ENCODE measurements at regions not wholly inside any gene's neighbourhood (a gene's known extent, or its start where the extent isn't known, plus 50 kb on each side); places are given as distances from the start of the nearest gene placed in this dataset.

GRCh38 chrX:15973299-15973698 lies 118.7 kb upstream of the AP1S2 start:
- no peaks in the 10 kb centered on the region for H3K4me1 Mint-ChIP-seq (ENCODE audit: low read depth)
- DNase-seq = peak; percentile 30
- H3K27me3 Mint-ChIP-seq = no peaks in the 10 kb centered on the region
- no peaks in the 10 kb centered on the region for H3K36me3 Mint-ChIP-seq
- POLR2A ChIA-PET = no interaction called here
- no peak overlapping the region for H3K27ac Mint-ChIP-seq
- intact Hi-C loops (cut with micrococcal nuclease) = loop anchor here (2.0 kb wide), 1 partner anchor 212 kb away; no protein-coding TSS in a partner anchor
- H3K9me3 Mint-ChIP-seq = no peaks in the 10 kb centered on the region
- CTCF ChIA-PET = no interaction called here
- no peak overlapping the region for H3K4me3 Mint-ChIP-seq

GRCh38 chrX:15971696-15972095 lies 117.1 kb upstream of the AP1S2 start:
- ChIA-PET POLR2A (no interaction called here), CTCF (interaction anchor here (1.1 kb wide), 1 partner anchor 148 kb away, joined by 3 read pairs; no protein-coding TSS in a partner anchor)
- intact Hi-C loops (cut with micrococcal nuclease) = loop anchor here (1.0 to 2.0 kb wide), 2 partner anchors 211 to 284 kb away; no protein-coding TSS in a partner anchor
- Mint-ChIP-seq H3K27me3 (no peaks in the 10 kb centered on the region), H3K36me3 (no peaks in the 10 kb centered on the region), H3K9me3 (no peaks in the 10 kb centered on the region), H3K4me1 (ENCODE audit: low read depth) (no peaks in the 10 kb centered on the region), H3K4me3 (no peak overlapping the region), H3K27ac (no peak overlapping the region)
- DNase-seq = no peak

- intact Hi-C loops (cut with micrococcal nuclease) = no loop called here
- H3K36me3 Mint-ChIP-seq = no peaks in the 10 kb centered on the region
- CTCF ChIA-PET = no interaction called here
- no peak overlapping the region for H3K4me3 Mint-ChIP-seq
- POLR2A ChIA-PET = no interaction called here
- DNase-seq = no peak
- no peaks in the 10 kb centered on the region for H3K27me3 Mint-ChIP-seq
- H3K27ac Mint-ChIP-seq = no peak overlapping the region
- H3K9me3 Mint-ChIP-seq = no peaks in the 10 kb centered on the region
- H3K4me1 Mint-ChIP-seq (ENCODE audit: low read depth) = no peaks in the 10 kb centered on the region
Measured at GRCh38 chrX:15963858-15964257, 109.2 kb upstream of the AP1S2 start.

- no peak for DNase-seq
- no peaks in the 10 kb centered on the region for H3K4me1 Mint-ChIP-seq (ENCODE audit: low read depth)
- H3K27me3 Mint-ChIP-seq = no peaks in the 10 kb centered on the region
- POLR2A ChIA-PET = no interaction called here
- intact Hi-C loops (cut with micrococcal nuclease) = no loop called here
- H3K4me3 Mint-ChIP-seq = no peak overlapping the region
- H3K9me3 Mint-ChIP-seq = no peaks in the 10 kb centered on the region
- CTCF ChIA-PET = no interaction called here
- no peaks in the 10 kb centered on the region for H3K36me3 Mint-ChIP-seq
- no peak overlapping the region for H3K27ac Mint-ChIP-seq
Measured at GRCh38 chrX:15960237-15960636, 105.6 kb upstream of the AP1S2 start.

GRCh38 chrX:15956681-15957080 lies 102.1 kb upstream of the AP1S2 start:
- Mint-ChIP-seq H3K9me3 (no peaks in the 10 kb centered on the region), H3K27me3 (no peaks in the 10 kb centered on the region), H3K27ac (no peak overlapping the region), H3K36me3 (no peaks in the 10 kb centered on the region), H3K4me3 (no peak overlapping the region), H3K4me1 (ENCODE audit: low read depth) (no peaks in the 10 kb centered on the region)
- no peak for DNase-seq
- intact Hi-C loops (cut with micrococcal nuclease) = no loop called here
- ChIA-PET POLR2A (no interaction called here), CTCF (no interaction called here)

GRCh38 chrX:15953801-15954200 lies 99.2 kb upstream of the AP1S2 start:
- DNase-seq = no peak
- H3K36me3 Mint-ChIP-seq = no peaks in the 10 kb centered on the region
- intact Hi-C loops (cut with micrococcal nuclease) = no loop called here
- no peak overlapping the region for H3K4me3 Mint-ChIP-seq
- no peak overlapping the region for H3K27ac Mint-ChIP-seq
- no peaks in the 10 kb centered on the region for H3K27me3 Mint-ChIP-seq
- CTCF ChIA-PET = no interaction called here
- H3K4me1 Mint-ChIP-seq (ENCODE audit: low read depth) = no peaks in the 10 kb centered on the region
- POLR2A ChIA-PET = no interaction called here
- H3K9me3 Mint-ChIP-seq = no peaks in the 10 kb centered on the region

GRCh38 chrX:15952212-15952611 lies 97.6 kb upstream of the AP1S2 start:
- CTCF ChIA-PET = no interaction called here
- H3K27ac Mint-ChIP-seq = no peak overlapping the region
- H3K4me1 Mint-ChIP-seq (ENCODE audit: low read depth) = no peaks in the 10 kb centered on the region
- H3K27me3 Mint-ChIP-seq = no peaks in the 10 kb centered on the region
- intact Hi-C loops (cut with micrococcal nuclease) = no loop called here
- no peak for DNase-seq
- POLR2A ChIA-PET = no interaction called here
- H3K4me3 Mint-ChIP-seq = no peak overlapping the region
- H3K36me3 Mint-ChIP-seq = no peaks in the 10 kb centered on the region
- no peaks in the 10 kb centered on the region for H3K9me3 Mint-ChIP-seq

GRCh38 chrX:15948318-15948660 lies 93.7 kb upstream of the AP1S2 start:
- CTCF ChIA-PET = no interaction called here
- Mint-ChIP-seq H3K4me3 (no peak overlapping the region), H3K4me1 (ENCODE audit: low read depth) (no peaks in the 10 kb centered on the region), H3K36me3 (no peaks in the 10 kb centered on the region), H3K9me3 (no peaks in the 10 kb centered on the region), H3K27ac (no peak overlapping the region), H3K27me3 (no peaks in the 10 kb centered on the region)
- POLR2A ChIA-PET = no interaction called here
- intact Hi-C loops (cut with micrococcal nuclease) = no loop called here
- no peak for DNase-seq

GRCh38 chrX:15947648-15948317 lies 93.2 kb upstream of the AP1S2 start:
- no peak overlapping the region for H3K27ac Mint-ChIP-seq
- ChIA-PET POLR2A (no interaction called here), CTCF (no interaction called here)
- H3K4me3 Mint-ChIP-seq = no peak overlapping the region
- H3K27me3 Mint-ChIP-seq = no peaks in the 10 kb centered on the region
- H3K4me1 Mint-ChIP-seq (ENCODE audit: low read depth) = no peaks in the 10 kb centered on the region
- H3K36me3 Mint-ChIP-seq = no peaks in the 10 kb centered on the region
- intact Hi-C loops (cut with micrococcal nuclease) = no loop called here
- DNase-seq = no peak
- H3K9me3 Mint-ChIP-seq = no peaks in the 10 kb centered on the region

- no peaks in the 10 kb centered on the region for H3K4me1 Mint-ChIP-seq (ENCODE audit: low read depth)
- H3K27ac Mint-ChIP-seq = no peak overlapping the region
- intact Hi-C loops (cut with micrococcal nuclease) = no loop called here
- H3K27me3 Mint-ChIP-seq = no peaks in the 10 kb centered on the region
- H3K36me3 Mint-ChIP-seq = no peaks in the 10 kb centered on the region
- peak; percentile 12 for DNase-seq
- no peak overlapping the region for H3K4me3 Mint-ChIP-seq
- no peaks in the 10 kb centered on the region for H3K9me3 Mint-ChIP-seq
- POLR2A ChIA-PET = no interaction called here
- CTCF ChIA-PET = no interaction called here
Measured at GRCh38 chrX:15946783-15947580, 92.4 kb upstream of the AP1S2 start.

- ChIA-PET POLR2A (no interaction called here), CTCF (no interaction called here)
- H3K4me3 Mint-ChIP-seq = no peak overlapping the region
- H3K36me3 Mint-ChIP-seq = no peaks in the 10 kb centered on the region
- intact Hi-C loops (cut with micrococcal nuclease) = no loop called here
- H3K4me1 Mint-ChIP-seq (ENCODE audit: low read depth) = no peaks in the 10 kb centered on the region
- no peaks in the 10 kb centered on the region for H3K9me3 Mint-ChIP-seq
- no peak overlapping the region for H3K27ac Mint-ChIP-seq
- no peak for DNase-seq
- no peaks in the 10 kb centered on the region for H3K27me3 Mint-ChIP-seq
Measured at GRCh38 chrX:15943391-15943790, 88.8 kb upstream of the AP1S2 start.

- ChIA-PET CTCF (no interaction called here), POLR2A (no interaction called here)
- intact Hi-C loops (cut with micrococcal nuclease) = no loop called here
- no peaks in the 10 kb centered on the region for H3K27me3 Mint-ChIP-seq
- H3K9me3 Mint-ChIP-seq = no peaks in the 10 kb centered on the region
- no peak overlapping the region for H3K27ac Mint-ChIP-seq
- no peak overlapping the region for H3K4me3 Mint-ChIP-seq
- DNase-seq = no peak
- H3K4me1 Mint-ChIP-seq (ENCODE audit: low read depth) = no peaks in the 10 kb centered on the region
- no peaks in the 10 kb centered on the region for H3K36me3 Mint-ChIP-seq
Measured at GRCh38 chrX:15942307-15942706, 87.7 kb upstream of the AP1S2 start.

- Mint-ChIP-seq H3K9me3 (no peaks in the 10 kb centered on the region), H3K36me3 (no peaks in the 10 kb centered on the region), H3K27ac (no peak overlapping the region), H3K4me1 (ENCODE audit: low read depth) (no peaks in the 10 kb centered on the region), H3K27me3 (no peaks in the 10 kb centered on the region), H3K4me3 (no peak overlapping the region)
- ChIA-PET CTCF (no interaction called here), POLR2A (no interaction called here)
- intact Hi-C loops (cut with micrococcal nuclease) = no loop called here
- DNase-seq = no peak
Measured at GRCh38 chrX:15939737-15940136, 85.1 kb upstream of the AP1S2 start.

Measured in activated CD4-positive, alpha-beta memory T cell treated with anti-CD3 and anti-CD28 coated beads for 36 hours (primary cell).